B cell (primary cell): ENCODE measurements at regions not wholly inside any gene's neighbourhood (a gene's known extent, or its start where the extent isn't known, plus 50 kb on each side); places are given as distances from the start of the nearest gene placed in this dataset.

Source experiments
- EZH2 ChIP-seq: IDR thresholded peaks from 2 replicates; pipeline ENCODE4 v1.6.1; 2012; ENCODE audit warnings: borderline replicate concordance, low read depth, mild to moderate bottlenecking, moderate library complexity, low read length; ENCODE audit not compliant: insufficient read depth, poor library complexity, severe bottlenecking
- TF ChIP-seq, protein P1 (sequence below): fragments of 200-600 bp; IDR thresholded peaks from one replicate; pipeline ENCODE4 v1.8.0; 2022; ENCODE audit warnings: antibody characterized with exemption, mild to moderate bottlenecking

DNA sequence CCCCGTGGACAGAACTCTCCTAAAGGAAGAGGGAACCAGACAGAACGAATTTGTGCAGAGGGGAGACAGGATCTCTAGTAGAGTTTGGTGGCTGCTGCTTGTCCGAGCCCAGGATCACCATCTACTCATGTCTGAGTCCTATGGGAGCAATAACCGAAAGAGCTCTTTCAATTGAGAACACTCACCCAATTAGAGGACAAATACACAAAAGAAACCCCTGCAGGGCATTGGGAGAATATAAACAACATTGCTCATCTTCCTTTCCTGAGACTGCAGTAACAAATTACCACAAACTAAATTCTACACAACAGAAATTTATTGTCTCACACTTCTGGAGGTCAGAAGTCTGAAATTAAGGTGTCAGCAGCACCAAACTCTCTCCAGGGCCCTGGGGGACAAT lies 65.6 kb downstream of the SPINK2 start:
- TF ChIP-seq, protein P1, sequence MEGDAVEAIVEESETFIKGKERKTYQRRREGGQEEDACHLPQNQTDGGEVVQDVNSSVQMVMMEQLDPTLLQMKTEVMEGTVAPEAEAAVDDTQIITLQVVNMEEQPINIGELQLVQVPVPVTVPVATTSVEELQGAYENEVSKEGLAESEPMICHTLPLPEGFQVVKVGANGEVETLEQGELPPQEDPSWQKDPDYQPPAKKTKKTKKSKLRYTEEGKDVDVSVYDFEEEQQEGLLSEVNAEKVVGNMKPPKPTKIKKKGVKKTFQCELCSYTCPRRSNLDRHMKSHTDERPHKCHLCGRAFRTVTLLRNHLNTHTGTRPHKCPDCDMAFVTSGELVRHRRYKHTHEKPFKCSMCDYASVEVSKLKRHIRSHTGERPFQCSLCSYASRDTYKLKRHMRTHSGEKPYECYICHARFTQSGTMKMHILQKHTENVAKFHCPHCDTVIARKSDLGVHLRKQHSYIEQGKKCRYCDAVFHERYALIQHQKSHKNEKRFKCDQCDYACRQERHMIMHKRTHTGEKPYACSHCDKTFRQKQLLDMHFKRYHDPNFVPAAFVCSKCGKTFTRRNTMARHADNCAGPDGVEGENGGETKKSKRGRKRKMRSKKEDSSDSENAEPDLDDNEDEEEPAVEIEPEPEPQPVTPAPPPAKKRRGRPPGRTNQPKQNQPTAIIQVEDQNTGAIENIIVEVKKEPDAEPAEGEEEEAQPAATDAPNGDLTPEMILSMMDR: no peak
- TF ChIP-seq EZH2: no peak
